ENCODE measurements at regions not wholly inside any gene's neighbourhood (a gene's known extent, or its start where the extent isn't known, plus 50 kb on each side); places are given as distances from the start of the nearest gene placed in this dataset.

- no peak for TF ChIP-seq CTCF (optimal IDR thresholded peaks at IDR 0.05 in 1 of 3, IDR thresholded peaks at IDR 0.05 in 1 of 3, conservative IDR thresholded peaks at IDR 0.05 in 1 of 3; ENCODE audit: extremely low read depth in 1 of 3, insufficient read depth in 2 of 3, low read length in 3 of 3)
- no peak for TF ChIP-seq EZH2 (IDR thresholded peaks at IDR 0.05; ENCODE audit: low read length)
These were observed 2011.9 kb upstream of the PCDH10 start for GRCh38 chr4:131137196-131137595.
